ENCODE measurements at regions not wholly inside any gene's neighbourhood (a gene's known extent, or its start where the extent isn't known, plus 50 kb on each side); places are given as distances from the start of the nearest gene placed in this dataset.

DNA sequence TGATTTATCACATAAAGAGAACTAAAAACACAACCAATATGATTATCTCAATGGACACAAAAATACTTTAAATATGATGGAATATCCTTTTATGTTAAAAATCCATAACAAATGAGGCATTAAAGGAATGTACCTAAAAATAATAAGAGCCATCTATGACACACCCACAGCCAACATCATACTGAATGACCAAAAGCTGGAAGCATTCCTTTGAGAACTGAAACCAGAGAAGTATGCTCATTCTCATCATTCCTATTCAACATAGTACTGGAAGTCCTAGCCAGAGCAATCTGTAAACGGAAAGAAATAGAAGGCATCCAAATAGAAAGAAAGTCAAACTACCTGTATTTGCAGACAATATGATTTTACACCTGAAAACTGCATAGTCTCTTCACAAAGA, 671.0 kb downstream of the SLITRK1 start:
- Histone ChIP-seq H3K4me1 (ENCODE audit: control insufficient read depth in 2 of 2, insufficient read depth in 2 of 2, low read length in 2 of 2) (no peaks in the 10 kb centered on the region), H3K36me3 (replicated peaks in 1 of 2; ENCODE audit: control extremely low read depth in 1 of 2, control insufficient read depth in 1 of 2, extremely low read depth in 1 of 2, insufficient read depth in 2 of 2, low read length in 1 of 2) (no peaks in the 10 kb centered on the region), H3K27me3 (replicated peaks in 1 of 4; ENCODE audit: control extremely low read depth in 1 of 4, control insufficient read depth in 3 of 4, insufficient read depth in 4 of 4, low read length in 3 of 4) (no peaks in the 10 kb centered on the region), H3K4me2 (replicated peaks; ENCODE audit: low read depth, low read length, poor library complexity, severe bottlenecking) (no peak overlapping the region), H3K9ac (ENCODE audit: low read length) (no peak overlapping the region), H3K27ac (ENCODE audit: low read length in 2 of 2) (no peak overlapping the region), H3K4me3 (ENCODE audit: control extremely low read depth in 1 of 5, extremely low read depth in 1 of 5, insufficient read depth in 1 of 5, low read depth in 2 of 5, low read length in 4 of 5) (no peak overlapping the region), H3K79me2 (ENCODE audit: control insufficient read depth, insufficient read depth, low read length) (no peaks in the 10 kb centered on the region), H2AFZ (ENCODE audit: insufficient read depth, low read depth, low read length, poor library complexity, severe bottlenecking) (no peak overlapping the region), H4K20me1 (ENCODE audit: control insufficient read depth, insufficient read depth, low read length, poor library complexity, severe bottlenecking) (no peaks in the 10 kb centered on the region), H3K9me3 (ENCODE audit: control extremely low read depth in 1 of 3, control insufficient read depth in 2 of 3, insufficient read depth in 1 of 3, low read length in 2 of 3) (peaks cover 0 to 6% (median 1%) of the 10 kb centered on the region in 3 donors)
- Mint-ChIP-seq H3K9me3 (ENCODE audit: insufficient read depth) (peaks cover 7% of the 10 kb centered on the region), H3K27ac (no peak overlapping the region), H3K4me1 (no peaks in the 10 kb centered on the region), H3K4me3 (no peak overlapping the region), H3K27me3 (no peaks in the 10 kb centered on the region)
- DNase-seq (no peak), ATAC-seq (ENCODE audit: low read depth) (no peak)
- intact Hi-C loops (cut with micrococcal nuclease), result no loop called here
- no peak for TF ChIP-seq CTCF (IDR thresholded peaks at IDR 0.05)
- ChIA-PET CTCF (no interaction called here), POLR2A (no interaction called here)
- WGBS (ENCODE audit: insufficient coverage), result no CpG with 5 or more reads among the region's 1 CpG

- H3K9me3 ChIP-seq (ENCODE audit: control extremely low read depth in 1 of 3, control insufficient read depth in 2 of 3, insufficient read depth in 1 of 3, low read length in 2 of 3), result peaks cover 1 to 6% (median 3%) of the 10 kb centered on the region in 3 donors
- H4K20me1 ChIP-seq (ENCODE audit: control insufficient read depth, insufficient read depth, low read length, poor library complexity, severe bottlenecking), result no peaks in the 10 kb centered on the region
- no peak overlapping the region for H3K4me3 ChIP-seq (ENCODE audit: control extremely low read depth in 1 of 5, extremely low read depth in 1 of 5, insufficient read depth in 1 of 5, low read depth in 2 of 5, low read length in 4 of 5)
- ChIA-PET CTCF (no interaction called here), POLR2A (no interaction called here)
- ATAC-seq (ENCODE audit: low read depth) (no peak), DNase-seq (no peak)
- TF ChIP-seq EZH2 (IDR thresholded peaks at IDR 0.05; ENCODE audit: borderline replicate concordance, insufficient read depth, low read depth, low read length, poor library complexity, severe bottlenecking) (no peak), CTCF (IDR thresholded peaks at IDR 0.05) (no peak)
- 71% methylated on average over 3 of the region's 3 CpGs for WGBS (ENCODE audit: insufficient coverage)
- H3K27me3 ChIP-seq (replicated peaks in 1 of 4; ENCODE audit: control extremely low read depth in 1 of 4, control insufficient read depth in 3 of 4, insufficient read depth in 4 of 4, low read length in 3 of 4), result no peaks in the 10 kb centered on the region
- no peaks in the 10 kb centered on the region for H3K4me1 Mint-ChIP-seq
- H3K9me3 Mint-ChIP-seq (ENCODE audit: insufficient read depth), result peaks cover 6% of the 10 kb centered on the region
- H3K36me3 ChIP-seq (replicated peaks in 1 of 2; ENCODE audit: control extremely low read depth in 1 of 2, control insufficient read depth in 1 of 2, extremely low read depth in 1 of 2, insufficient read depth in 2 of 2, low read length in 1 of 2), result no peaks in the 10 kb centered on the region
- H3K4me1 ChIP-seq (ENCODE audit: control insufficient read depth in 2 of 2, insufficient read depth in 2 of 2, low read length in 2 of 2), result no peaks in the 10 kb centered on the region
- H3K27ac Mint-ChIP-seq, result no peak overlapping the region
- no peak overlapping the region for H3K9ac ChIP-seq (ENCODE audit: low read length)
- no peak overlapping the region for H3K4me3 Mint-ChIP-seq
- no peak overlapping the region for H3K4me2 ChIP-seq (replicated peaks; ENCODE audit: low read depth, low read length, poor library complexity, severe bottlenecking)
- no peaks in the 10 kb centered on the region for H3K27me3 Mint-ChIP-seq
- no peak overlapping the region for H3K27ac ChIP-seq (ENCODE audit: low read length in 2 of 2)
- no peaks in the 10 kb centered on the region for H3K79me2 ChIP-seq (ENCODE audit: control insufficient read depth, insufficient read depth, low read length)
- no peak overlapping the region for H2AFZ ChIP-seq (ENCODE audit: insufficient read depth, low read depth, low read length, poor library complexity, severe bottlenecking)
- intact Hi-C loops (cut with micrococcal nuclease), result no loop called here
Observed at GRCh38 chr13:83204886-83205285, 677.4 kb downstream of the SLITRK1 start.
